Activated CD4-positive, alpha-beta T cell treated with anti-CD3 and anti-CD28 coated beads for 4 hours (primary cell): ENCODE measurements at regions not wholly inside any gene's neighbourhood (a gene's known extent, or its start where the extent isn't known, plus 50 kb on each side); places are given as distances from the start of the nearest gene placed in this dataset.
"Not testable (repeated sequence)": the region's sequence is repeated elsewhere in the genome, so short reads cannot be mapped to it uniquely, and the experiment has no call there.

ENCODE experiments used
- DNase-seq, 2 donors: peaks; one replicate each; pipeline ENCODE4 v3.0.0-alpha.2; 2020

DNA sequence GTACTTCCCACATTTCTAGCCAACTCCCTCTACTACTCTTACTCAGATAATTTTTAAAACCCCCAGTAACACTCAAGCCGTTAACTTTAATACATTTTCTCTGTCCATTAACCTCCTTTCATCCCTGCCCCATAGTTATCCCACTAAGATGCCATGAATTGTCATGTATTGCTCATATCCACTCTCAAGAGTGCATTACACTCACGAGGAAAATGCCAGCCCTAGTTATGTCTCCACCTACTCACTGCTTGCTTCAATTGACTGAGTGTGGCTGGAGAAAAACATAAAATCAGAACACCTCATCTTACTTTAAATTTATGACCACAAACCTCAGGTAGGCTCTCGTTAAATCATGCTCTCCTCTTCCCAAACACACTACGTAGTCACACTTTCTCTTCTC lies 324.1 kb upstream of the NPSR1 start:
- no peak for DNase-seq

DNA sequence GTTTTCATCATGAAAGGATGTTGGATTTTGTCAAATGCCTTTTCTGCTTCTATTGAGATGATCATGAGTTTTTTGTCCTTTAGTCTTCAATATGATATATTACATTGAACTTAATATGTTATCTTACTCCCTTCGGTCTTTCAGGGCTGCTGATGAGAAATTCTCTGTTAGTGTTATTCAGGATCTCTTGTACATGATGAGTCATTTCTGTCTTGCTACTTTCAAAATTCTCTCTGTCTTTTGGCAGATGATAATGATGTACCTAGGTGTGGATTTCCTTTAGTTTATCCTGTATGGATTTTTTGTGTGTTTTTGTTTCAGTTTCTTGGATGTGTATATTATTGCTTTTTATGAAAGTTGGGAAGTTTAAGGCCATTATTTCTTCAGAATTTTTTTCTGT lies 320.9 kb upstream of the NPSR1 start:
- no peak for DNase-seq

DNA sequence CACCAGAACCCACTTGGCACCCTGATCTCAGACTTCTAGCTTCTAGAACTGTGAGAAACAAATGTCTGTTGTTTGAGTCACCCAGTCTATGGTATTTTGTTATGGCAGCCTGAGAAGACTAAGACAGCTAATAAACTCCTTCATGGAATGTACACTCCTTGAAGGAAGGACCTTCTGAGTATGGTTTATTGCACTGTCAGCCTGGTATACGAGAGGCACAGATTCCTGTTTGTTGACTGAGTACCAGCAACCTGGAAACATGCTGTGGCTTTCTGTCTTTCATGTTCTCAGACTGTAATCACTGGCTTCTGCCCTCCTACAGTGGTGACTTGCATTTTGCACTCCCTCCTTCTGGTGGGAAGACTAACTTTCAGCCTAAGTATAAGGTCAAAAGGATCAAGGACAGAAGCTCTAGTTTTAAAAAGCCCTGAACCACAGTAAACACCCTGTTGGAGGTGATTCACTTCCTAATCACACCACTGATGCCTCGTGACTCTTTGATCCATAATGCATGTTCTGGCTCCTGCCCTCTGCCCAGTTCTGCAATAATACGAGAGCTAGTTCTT lies 319.0 kb upstream of the NPSR1 start:
- no peak for DNase-seq

DNA sequence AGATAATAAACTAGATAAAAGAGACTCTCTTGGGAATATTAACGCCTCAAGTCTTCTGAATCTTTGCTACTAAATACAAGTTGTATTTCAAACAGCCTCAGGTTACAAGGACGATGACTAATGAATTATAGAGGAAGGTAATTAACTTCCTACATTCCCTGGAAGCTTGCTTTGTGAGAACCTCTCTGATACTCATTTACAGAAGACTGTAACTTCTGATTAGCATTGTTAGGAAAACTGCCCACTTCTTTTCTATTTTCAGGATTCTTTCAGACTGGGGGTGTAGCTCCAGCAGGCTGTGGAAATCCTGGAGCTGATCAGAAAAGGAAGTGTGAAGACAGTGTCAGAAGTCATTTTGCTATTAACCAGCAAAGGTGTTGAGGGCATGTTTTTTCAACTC lies 316.7 kb upstream of the NPSR1 start:
- no peak for DNase-seq

DNA sequence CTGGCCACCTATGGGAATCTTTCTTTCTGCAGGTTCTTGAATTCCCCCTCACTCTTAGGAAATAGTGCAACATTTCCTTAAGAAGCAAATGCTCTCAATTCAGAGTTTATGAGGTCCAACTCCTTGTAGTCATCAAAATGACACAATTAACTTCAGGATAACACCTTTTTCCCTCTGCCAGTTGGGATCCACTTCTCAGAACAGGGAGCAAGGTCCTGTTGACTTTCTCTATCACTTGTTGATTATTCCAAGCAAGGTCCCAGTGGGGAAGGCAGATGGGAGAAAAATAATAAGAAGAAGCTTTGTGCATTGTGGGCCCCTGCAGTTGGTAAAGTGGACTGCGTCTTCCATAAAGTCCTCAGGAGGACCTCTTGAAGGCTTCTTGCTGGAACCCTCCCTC lies 315.6 kb upstream of the NPSR1 start:
- DNase-seq: no peak

DNA sequence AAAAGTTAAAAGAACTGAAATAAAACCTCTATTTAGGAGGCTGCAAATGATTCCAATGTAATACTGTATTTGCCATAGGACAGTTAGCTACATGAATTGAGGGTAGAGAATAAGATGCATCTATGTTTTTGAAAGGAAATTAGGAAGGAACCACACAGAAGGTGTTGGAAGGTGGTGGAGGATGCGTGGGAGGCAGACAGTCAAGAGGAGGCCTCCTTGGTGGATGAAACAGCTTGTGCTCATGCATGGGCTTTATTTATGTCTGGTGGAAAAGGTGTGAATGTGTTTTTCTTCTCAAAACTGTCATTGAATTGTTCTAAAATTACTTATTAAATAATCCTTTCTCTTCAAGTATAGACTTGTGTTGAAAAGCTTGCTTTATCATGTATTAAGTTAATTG lies 314.4 kb upstream of the NPSR1 start:
- DNase-seq: no peak

DNA sequence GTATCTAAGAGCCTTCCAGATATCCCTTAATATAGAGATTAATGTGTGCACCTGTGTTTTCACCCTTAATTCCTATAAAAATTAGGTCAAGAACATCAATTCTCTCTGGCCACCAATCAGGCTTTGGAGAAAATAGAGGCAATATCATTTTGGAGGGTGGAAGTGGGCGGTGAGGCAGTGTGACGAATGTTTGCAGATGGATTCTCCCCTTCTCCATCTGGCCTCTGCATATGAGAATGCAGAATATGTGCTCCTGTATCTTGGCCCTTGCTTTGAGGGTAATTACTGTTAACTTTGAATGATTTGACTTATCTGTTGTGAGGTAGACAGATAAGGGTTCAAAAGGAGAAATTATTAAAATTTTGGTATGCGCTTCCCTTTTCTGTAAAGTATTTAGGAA lies 304.0 kb upstream of the NPSR1 start:
- DNase-seq: no peak

DNA sequence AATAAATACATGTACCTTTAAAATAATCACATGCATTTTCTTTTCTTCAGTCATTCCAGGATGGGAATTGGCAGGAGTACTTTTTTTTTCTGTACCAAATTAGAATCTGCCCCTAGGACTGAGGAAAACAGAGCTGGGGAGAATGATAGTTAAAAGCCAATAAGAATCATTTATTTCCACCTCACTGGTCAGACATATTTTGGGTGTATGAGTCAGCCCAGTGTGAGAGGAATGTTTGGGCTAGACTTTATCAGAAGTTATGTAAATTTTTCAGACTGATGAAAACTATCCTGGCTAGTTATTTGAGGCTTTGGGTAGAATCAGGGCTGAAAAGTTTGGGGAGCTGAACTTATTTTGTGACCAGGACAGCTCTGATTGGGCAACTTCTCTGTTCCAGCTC lies 303.1 kb upstream of the NPSR1 start:
- no peak for DNase-seq

DNA sequence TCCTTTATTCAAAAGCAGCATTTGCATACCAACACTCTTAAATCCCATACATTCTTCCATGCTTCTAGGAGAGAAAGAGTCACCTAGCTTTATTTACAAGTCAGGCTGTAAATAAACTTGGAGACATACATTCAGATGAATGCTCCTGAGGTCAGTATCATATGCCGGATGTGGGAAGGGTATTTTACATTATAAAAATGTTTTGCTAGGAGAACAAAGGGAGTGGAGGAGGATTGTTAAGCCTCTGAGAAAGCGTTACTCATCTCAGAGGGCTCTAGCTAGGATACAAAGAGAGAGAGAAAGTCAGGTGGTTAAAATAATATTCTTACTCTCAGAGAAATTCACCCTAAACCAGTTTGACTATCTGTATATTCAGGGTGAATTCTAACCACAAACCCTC lies 300.9 kb upstream of the NPSR1 start:
- DNase-seq: no peak

DNA sequence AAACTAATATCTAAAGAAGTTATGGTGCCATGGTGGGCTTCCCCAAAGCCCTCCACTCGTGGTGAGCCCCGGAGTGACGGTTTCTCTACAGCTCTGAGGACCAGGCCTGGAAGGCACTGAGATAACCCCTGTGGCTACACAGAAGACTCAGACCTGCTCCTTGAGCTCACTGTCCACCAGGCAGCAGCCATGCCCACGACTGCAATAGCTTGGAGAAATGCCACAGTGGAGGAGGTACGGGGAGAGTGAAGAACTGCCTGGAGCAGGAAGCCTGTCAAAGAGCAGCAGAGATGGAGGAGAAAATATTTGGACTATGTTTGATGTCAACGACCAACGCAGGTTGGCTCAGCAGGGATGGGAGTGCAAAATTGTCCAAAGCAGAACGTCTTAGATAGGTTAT lies 300.1 kb upstream of the NPSR1 start:
- DNase-seq: no peak

DNA sequence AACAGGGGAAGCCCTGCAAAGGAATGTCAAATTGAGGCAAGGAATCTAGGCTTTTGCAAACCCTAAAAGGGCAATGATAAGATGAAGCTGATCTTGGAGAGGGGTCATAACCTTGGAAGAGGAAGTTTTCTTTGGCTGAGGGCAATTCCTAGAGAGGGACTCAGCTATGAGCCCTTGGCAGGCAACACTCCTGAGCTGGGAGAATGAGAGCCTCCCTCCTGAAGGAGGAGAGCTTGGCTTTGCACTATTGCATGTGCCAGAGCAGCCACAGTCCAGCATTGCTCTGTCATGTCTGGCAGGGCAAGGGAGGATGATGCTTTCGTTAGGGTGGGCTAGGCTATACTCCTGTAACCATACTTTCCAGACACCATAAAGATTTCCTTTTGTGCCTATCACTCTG lies 299.4 kb upstream of the NPSR1 start:
- DNase-seq: not testable (repeated sequence)

DNA sequence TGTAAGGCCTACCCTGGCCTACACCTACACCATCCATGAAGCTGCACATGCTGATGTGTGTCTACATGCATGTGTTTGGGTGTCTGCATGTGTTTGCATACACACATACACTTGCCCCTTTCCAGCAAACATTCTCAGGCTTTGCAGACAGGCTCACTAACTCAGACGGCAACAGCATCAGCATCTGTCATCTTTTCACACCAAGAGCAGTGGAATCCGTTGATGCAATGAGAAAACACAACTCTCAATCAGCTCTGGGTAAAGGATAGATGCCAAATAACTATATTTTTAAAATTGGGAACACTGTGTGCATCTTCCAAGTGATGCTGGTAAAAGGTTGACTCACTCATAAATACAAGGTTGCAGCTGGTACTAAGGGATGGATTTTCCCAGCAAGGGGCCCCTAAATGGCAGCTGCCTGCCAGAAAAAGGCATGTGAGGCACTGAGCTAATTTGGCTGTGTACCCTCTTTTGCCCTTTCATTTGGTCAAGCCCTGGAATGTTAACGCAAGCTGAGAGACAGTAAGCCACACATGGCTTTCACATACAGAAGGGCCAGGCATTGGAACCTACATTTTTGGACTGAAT lies 296.3 kb upstream of the NPSR1 start:
- DNase-seq: no peak

DNA sequence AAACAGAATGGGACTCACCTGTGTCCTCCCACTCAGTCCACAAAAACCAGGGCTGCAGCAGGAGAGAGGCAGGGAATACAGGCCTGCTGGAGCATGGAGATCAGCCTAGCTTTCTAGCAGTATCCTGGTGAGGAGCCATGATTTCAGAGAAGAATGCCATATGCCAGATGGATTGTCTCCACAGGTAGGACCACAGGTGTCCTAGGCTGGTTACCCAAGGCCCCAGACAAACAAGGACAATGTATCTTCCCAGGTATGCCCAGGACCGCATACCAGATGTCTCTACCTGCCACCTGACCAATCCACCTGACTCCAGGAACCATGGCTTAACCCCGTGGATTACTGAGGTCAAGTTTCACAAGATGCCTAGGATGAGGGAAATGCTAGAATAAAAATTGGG lies 295.4 kb upstream of the NPSR1 start:
- no peak for DNase-seq

DNA sequence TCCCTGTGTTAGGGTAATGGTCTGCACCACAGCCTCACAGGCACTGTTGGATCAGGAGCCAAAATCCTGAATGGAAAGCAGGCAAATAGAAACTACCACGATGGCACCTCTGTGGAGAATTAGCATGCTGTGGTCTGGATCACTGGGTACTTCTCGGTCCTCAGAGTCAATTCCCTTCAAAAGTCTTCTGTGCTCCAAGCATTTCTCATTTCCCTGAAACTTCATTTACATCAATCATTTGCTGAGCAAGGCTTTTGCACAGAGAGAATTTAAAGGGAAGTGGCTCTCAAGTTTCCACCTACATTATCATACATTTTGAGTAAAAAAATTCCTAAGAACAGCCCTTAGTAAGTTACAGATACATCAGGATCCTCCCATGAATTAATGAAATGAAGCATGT lies 293.9 kb upstream of the NPSR1 start:
- no peak for DNase-seq

DNA sequence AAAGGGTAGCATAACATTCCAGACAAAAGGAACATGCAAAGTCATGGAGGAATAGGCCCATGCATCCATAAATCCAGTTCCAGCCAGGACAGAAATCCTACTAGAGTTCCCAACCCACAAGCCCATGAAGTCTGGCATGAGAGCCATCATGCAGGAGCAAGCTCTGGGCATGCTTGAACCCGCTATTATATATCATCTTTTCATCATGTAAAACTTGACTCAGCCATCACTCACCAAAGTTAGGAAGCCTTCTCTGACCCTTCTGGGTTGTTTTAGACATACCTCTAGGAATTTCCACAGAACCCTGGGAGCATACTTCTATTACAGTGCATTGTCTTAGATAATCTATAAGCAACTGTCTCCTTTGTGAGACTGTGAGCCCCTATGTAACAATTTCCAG lies 293.0 kb upstream of the NPSR1 start:
- DNase-seq: no peak

DNA sequence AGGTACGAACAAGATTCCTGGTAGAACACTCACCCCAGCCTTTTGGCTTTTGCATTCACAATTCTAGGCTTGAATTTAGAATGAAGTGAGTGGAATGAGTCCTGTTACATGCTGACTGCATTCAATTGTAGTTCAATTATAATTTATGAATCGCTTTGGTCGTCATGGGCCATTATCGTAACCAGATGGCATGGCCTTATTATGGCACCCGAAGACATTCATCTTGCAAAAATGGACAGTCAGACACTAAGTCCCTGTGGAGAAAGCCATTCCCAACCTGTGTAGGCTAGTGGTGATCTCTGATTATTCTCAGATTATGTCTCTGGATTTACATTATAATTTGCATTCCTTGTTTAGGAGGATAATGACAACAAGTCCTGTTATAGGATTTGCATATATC lies 292.4 kb upstream of the NPSR1 start:
- DNase-seq: no peak

DNA sequence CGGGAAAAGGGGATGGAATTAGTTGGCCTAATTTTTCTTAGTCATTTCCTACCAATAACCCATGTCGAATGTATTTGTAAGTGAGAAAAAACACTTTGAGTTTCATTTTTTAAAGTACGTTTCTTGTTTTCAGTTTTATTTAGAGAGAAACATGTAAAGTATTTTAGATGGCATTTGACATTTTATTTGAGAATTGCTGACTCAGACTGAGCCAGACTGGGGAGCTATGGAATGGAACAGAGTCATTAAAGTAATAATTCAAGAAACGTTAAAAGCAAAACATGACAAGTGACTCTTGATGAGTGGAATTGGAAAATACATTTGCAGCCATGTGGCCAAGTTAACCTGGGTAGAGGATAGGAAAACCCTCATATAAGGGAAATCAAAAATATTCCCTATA lies 286.1 kb upstream of the NPSR1 start:
- no peak for DNase-seq

DNA sequence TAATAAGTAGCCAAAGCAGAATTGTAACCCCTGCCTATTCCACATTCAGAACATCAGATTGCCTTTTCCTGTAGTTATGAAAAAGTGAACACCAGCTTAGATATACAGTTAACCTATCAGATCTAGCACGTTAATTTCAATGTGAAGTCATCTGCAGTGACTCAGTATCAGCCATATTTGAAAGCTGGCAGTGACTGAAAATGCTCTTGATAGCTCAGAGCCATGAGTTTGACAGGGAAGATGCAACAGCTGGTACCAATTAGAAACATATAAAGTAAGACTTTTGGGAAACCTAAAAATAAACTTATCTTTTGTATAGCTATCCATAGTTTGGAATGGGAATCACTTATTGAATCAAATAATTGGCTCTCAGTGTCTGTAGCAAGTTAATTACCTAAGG lies 284.1 kb upstream of the NPSR1 start:
- DNase-seq: no peak

DNA sequence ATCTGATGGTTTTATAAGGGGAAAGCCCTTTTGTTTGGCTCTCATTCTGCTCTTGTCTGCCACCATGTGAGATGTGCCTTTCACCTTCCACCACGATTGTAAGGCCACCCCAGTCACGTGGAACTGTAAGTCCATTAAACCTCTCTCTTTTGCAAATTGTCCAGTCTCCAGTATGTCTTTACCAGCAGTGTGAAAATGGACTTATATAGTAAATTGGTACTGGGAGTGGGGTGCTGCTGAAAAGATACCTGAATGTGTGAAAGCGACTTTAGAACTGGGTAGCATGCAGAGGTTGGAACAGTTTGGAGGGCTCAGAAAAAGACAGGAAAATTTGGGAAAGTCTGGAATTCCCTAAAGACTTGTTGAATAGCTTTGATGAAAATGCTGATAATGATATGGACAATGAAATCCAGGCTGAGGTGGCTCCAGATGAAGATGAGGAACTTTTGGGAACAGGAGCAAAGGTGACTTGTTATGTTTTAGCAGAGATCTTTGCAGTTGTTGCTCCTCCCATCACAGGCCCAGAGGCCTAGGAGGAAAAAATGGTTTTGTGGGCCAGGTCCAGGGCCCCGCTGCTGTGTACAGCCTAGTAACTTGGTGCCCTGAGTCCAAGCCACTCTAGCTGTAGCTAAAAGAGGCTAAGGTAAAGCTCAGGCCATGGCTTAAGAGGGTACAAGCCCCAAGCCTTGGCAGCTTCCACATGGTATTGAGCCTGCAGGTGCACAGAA lies 275.7 kb upstream of the NPSR1 start:
- no peak for DNase-seq

DNA sequence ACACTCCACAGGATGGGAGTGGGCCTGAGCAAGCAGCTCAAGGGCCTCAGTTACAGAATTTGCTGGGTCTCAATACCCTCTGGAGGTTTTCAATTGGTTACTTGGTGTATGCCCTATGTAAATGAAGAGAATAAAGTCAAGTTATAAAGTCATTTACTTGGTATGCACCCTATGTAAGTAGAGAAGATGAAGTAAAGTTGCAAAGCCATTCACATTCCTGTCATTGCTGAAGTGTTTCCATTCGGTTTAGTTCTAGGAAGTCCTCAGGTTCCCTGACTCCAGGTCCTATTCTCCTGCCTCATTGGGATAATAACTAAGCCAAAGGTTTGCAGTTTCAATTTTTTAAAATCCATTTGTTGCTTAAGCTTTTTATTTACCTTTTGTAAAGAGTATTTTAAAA lies 272.6 kb upstream of the NPSR1 start:
- no peak for DNase-seq

DNA sequence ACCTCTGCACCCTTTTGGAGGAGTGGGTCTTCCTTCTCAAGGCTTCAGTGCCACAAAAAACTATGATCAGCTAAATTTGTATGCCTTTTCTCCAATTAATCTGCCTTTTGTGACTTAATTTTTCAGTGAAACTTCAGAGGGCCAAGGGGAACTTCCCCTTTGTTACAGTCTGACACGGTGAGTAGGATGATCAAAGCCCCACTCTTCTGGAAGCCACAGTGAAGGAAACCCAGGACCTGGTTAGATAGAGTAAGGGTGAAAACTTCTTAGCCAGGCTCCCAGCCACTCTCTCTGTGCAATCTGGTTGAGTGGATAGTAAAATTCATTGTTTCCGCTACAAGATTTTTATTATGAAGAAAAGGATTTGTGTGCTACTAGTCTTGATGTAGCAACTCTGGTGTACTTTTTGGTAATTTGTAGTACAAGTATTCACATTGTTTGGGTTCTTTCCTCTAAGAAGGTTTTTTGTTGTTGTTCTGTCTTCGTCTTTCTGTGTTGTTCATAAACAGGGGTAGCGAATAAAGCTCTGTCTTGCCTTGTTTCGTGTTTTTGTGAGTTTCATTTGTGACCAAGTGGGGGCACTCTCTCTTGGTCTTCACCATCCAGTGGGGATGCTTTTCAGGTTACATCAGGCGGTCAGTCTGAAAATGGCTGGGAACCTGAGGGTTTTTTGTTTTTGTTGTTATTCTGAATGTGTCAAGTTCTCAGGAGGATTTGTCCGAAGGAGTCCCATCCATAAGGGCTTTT lies 268.5 kb upstream of the NPSR1 start:
- no peak for DNase-seq

DNA sequence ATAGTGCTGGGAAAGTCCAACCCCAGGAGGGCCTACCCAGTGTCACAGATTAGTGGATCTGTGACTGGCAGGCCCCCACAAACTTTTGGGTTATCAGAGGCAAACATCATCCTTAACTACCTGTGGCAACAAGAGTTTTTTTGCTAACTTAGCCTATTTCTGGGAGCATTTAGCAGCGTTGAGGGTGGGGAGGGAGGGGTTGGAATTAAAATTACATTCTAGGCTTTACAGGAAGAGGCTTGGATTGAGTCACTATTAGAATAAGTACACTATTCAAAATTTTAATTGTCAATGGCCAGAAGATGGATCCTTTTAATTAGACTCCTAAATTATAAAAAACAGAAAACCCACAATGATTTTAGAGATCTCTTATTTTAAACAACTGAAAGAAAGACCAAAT lies 267.9 kb upstream of the NPSR1 start:
- DNase-seq: no peak

DNA sequence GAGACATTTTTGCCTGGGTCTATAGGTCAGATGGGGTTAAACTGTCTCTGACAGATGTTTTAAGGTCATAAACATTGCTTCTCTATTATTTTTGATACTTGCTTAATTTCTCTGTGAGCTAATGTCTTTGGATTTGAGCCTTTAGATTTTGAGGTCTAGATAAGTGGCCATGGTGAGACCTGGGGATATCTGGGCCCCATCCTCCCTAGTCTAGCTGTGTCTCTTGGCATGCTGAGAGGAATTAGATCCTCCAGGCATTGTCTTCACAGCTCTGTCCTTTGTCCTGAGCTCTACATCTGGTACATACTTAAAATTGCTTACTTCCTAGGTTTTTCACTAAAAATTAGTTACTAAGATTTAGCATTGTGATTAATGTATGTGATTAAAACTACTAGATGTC lies 265.0 kb upstream of the NPSR1 start:
- DNase-seq: no peak

DNA sequence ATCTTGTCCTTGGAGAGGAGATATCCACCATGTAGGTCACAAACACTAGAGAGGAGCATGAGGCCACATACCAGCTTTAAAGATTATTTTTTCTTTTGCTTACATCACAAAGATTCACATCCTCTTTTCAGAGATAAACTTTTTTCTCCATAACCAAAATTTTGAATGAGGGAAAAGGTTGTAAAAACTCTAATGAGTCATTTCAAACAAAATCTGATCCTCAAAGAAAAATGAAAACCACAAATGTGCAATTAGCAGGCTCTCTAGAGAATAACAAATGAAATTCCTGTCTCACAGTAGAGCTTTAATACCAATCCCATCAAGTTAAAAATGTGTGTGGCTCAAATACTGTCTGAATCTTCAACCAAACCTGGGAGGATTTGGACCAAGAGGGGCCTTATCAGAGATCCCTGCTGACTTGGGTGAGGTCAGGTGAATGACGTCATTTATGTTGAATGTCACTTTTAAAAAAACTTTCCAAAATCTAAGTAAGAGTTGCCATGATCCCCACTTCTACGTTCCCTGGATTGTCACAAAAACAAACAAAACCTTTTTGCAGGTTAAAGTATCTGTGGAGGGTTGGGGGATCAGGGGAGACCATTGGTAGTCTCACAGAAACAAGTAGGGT lies 261.5 kb upstream of the NPSR1 start:
- DNase-seq: no peak
